SK-N-MC (cell line): ENCODE measurements at regions not wholly inside any gene's neighbourhood (a gene's known extent, or its start where the extent isn't known, plus 50 kb on each side); places are given as distances from the start of the nearest gene placed in this dataset.

Source experiments
- EZH2 ChIP-seq: fragments of 200-600 bp; sonication (generic); IDR thresholded peaks from one replicate; pipeline ENCODE4 v1.6.1; 2017; ENCODE audit warnings: antibody characterized with exemption
- FOXP2 ChIP-seq: optimal IDR thresholded peaks from 2 replicates; pipeline ENCODE3; 2011; ENCODE audit warnings: mild to moderate bottlenecking, moderate library complexity; ENCODE audit not compliant: insufficient read depth; ENCODE audit errors: extremely low read length, control extremely low read depth
- POLR2AphosphoS5 ChIP-seq: IDR thresholded peaks from 2 replicates; pipeline ENCODE4 v1.6.1; 2012; ENCODE audit warnings: mild to moderate bottlenecking, low read depth, low read length, borderline replicate concordance

DNA sequence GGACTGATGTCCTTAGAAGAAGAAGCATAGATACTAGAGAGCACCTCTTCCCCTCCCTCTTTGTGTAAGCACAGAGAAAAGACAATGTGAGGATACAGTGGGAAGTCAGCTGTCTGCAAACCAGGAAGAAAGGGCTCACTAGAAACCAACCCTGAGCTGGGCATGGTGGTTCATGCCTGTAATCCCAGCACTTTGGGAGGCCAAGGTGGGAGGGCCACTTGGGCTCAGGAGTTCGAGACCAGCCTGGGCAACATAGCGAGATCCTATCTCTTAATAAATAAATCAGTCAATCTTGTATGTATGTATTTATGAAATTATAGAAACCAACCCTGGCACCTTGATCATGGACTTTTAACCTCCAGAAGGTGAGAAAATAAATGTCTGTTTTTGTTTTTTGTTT lies 118.3 kb downstream of the NPIPB5 start:
- no peak for TF ChIP-seq EZH2
- no peak for TF ChIP-seq POLR2AphosphoS5
- TF ChIP-seq FOXP2 = no peak
